Limb (tissue), 2 donors: ENCODE measurements at regions not wholly inside any gene's neighbourhood (a gene's known extent, or its start where the extent isn't known, plus 50 kb on each side); places are given as distances from the start of the nearest gene placed in this dataset.
A peak's percentile ranks its signal among the peaks of the same experiment; 100 is the strongest.
"Not testable (repeated sequence)": the region's sequence is repeated elsewhere in the genome, so short reads cannot be mapped to it uniquely, and the experiment has no call there.

ENCODE experiments used
- DNase-seq, 2 donors: peaks; one replicate each; pipeline ENCODE4 v3.0.0-alpha.2; 2016; ENCODE audit errors: extremely low spot score in 2 of 2

GRCh38 chrX:16319929-16320328 lies 152.6 kb downstream of the MAGEB17 start:
- DNase-seq, result no peak

- no peak for DNase-seq
Measured at GRCh38 chrX:16320765-16321355, 153.6 kb downstream of the MAGEB17 start.

- no peak for DNase-seq
Measured at GRCh38 chrX:16333453-16333852, 166.2 kb downstream of the MAGEB17 start.

GRCh38 chrX:16335181-16335580 lies 167.9 kb downstream of the MAGEB17 start:
- no peak for DNase-seq

GRCh38 chrX:16347968-16348670 lies 180.8 kb downstream of the MAGEB17 start:
- DNase-seq, result peak in 1 of 2 donors; percentile 14

GRCh38 chrX:16357902-16358301 lies 190.6 kb downstream of the MAGEB17 start:
- DNase-seq, result no peak

GRCh38 chrX:16360056-16360455 lies 192.8 kb downstream of the MAGEB17 start:
- DNase-seq, result not testable (repeated sequence)

GRCh38 chrX:16368696-16369095 lies 201.4 kb downstream of the MAGEB17 start:
- no peak for DNase-seq

- no peak for DNase-seq
Measured at GRCh38 chrX:16376056-16376455, 208.8 kb downstream of the MAGEB17 start.

- DNase-seq, result peak in 1 of 2 donors; percentile 2
Measured at GRCh38 chrX:16386126-16386525, 218.8 kb downstream of the MAGEB17 start.

- DNase-seq, result no peak
Measured at GRCh38 chrX:16392597-16392996, 225.3 kb downstream of the MAGEB17 start.

GRCh38 chrX:16394290-16394689 lies 227.0 kb downstream of the MAGEB17 start:
- DNase-seq, result no peak

- no peak for DNase-seq
Measured at GRCh38 chrX:16403808-16404207, 236.5 kb downstream of the MAGEB17 start.

- DNase-seq, result no peak
Measured at GRCh38 chrX:16416588-16416987, 233.4 kb upstream of the S100G start.

GRCh38 chrX:16418650-16419049 lies 231.3 kb upstream of the S100G start:
- no peak for DNase-seq

- no peak for DNase-seq
Measured at GRCh38 chrX:16427668-16428067, 222.3 kb upstream of the S100G start.

GRCh38 chrX:16429406-16429805 lies 220.6 kb upstream of the S100G start:
- DNase-seq, result no peak

GRCh38 chrX:16431266-16431665 lies 218.7 kb upstream of the S100G start:
- DNase-seq, result no peak

GRCh38 chrX:16433021-16433420 lies 216.9 kb upstream of the S100G start:
- DNase-seq, result no peak

GRCh38 chrX:16435399-16435986 lies 214.5 kb upstream of the S100G start:
- DNase-seq, result no peak

- peak; percentile 4 to 39 for DNase-seq
Measured at GRCh38 chrX:16436348-16437188, 213.4 kb upstream of the S100G start.

- DNase-seq, result no peak
Measured at GRCh38 chrX:16440446-16440845, 209.5 kb upstream of the S100G start.
